ENCODE measurements at regions not wholly inside any gene's neighbourhood (a gene's known extent, or its start where the extent isn't known, plus 50 kb on each side); places are given as distances from the start of the nearest gene placed in this dataset.

GRCh38 chr4:17373666-17374065, 138.2 kb downstream of the QDPR start:
- no peak overlapping the region for H3K27ac ChIP-seq
- intact Hi-C loops (cut with DNase I; ENCODE audit: low total_unique reads): no loop called here
- WGBS, 5 donors: 73 to 86% (median 75%) methylated on average over 2 of the region's 2 CpGs
- no peak overlapping the region for H3K4me3 ChIP-seq
- peaks cover 0 to 12% (median 5%) of the 10 kb centered on the region in 4 donors for H3K4me1 ChIP-seq
- no peak for DNase-seq
- H3K9me3 ChIP-seq: no peaks in the 10 kb centered on the region
- TF ChIP-seq POLR2AphosphoS5 (IDR thresholded peaks at IDR 0.05) (no peak), EP300 (IDR thresholded peaks at IDR 0.05) (no peak), CTCF (IDR thresholded peaks at IDR 0.05) (no peak), POLR2A (IDR thresholded peaks at IDR 0.05) (no peak)
- H3K27me3 ChIP-seq: no peaks in the 10 kb centered on the region
- no peaks in the 10 kb centered on the region for H3K36me3 ChIP-seq

- no peaks in the 10 kb centered on the region for H3K36me3 ChIP-seq
- DNase-seq: no peak
- intact Hi-C loops (cut with DNase I; ENCODE audit: low total_unique reads): no loop called here
- H3K9me3 ChIP-seq: no peaks in the 10 kb centered on the region
- no peak for TF ChIP-seq CTCF (IDR thresholded peaks at IDR 0.05)
- TF ChIP-seq EP300 (IDR thresholded peaks at IDR 0.05): no peak
- no peak for TF ChIP-seq POLR2AphosphoS5 (IDR thresholded peaks at IDR 0.05)
- TF ChIP-seq POLR2A (IDR thresholded peaks at IDR 0.05): no peak
- no peak overlapping the region for H3K27ac ChIP-seq
- 29 to 60% (median 43%) methylated on average over 2 of the region's 2 CpGs for WGBS, 5 donors
- H3K4me3 ChIP-seq: no peak overlapping the region
- H3K4me1 ChIP-seq: peaks cover 0 to 5% (median 0%) of the 10 kb centered on the region in 4 donors
- no peaks in the 10 kb centered on the region for H3K27me3 ChIP-seq
Measured at GRCh38 chr4:17370818-17371217, 141.1 kb downstream of the QDPR start.

GRCh38 chr4:17368408-17368807, 143.5 kb downstream of the QDPR start:
- H3K4me1 ChIP-seq: no peaks in the 10 kb centered on the region
- intact Hi-C loops (cut with DNase I; ENCODE audit: low total_unique reads): no loop called here
- DNase-seq: no peak
- no peak overlapping the region for H3K27ac ChIP-seq
- no peak overlapping the region for H3K4me3 ChIP-seq
- TF ChIP-seq EP300 (IDR thresholded peaks at IDR 0.05): no peak
- no peak for TF ChIP-seq CTCF (IDR thresholded peaks at IDR 0.05)
- no peaks in the 10 kb centered on the region for H3K27me3 ChIP-seq
- H3K9me3 ChIP-seq: no peaks in the 10 kb centered on the region
- H3K36me3 ChIP-seq: no peaks in the 10 kb centered on the region

- no peak overlapping the region for H3K4me3 ChIP-seq
- TF ChIP-seq POLR2A (IDR thresholded peaks at IDR 0.05) (no peak), CTCF (IDR thresholded peaks at IDR 0.05) (no peak), POLR2AphosphoS5 (IDR thresholded peaks at IDR 0.05) (no peak), EP300 (IDR thresholded peaks at IDR 0.05) (no peak)
- intact Hi-C loops (cut with DNase I; ENCODE audit: low total_unique reads): no loop called here
- WGBS, 5 donors: 84 to 94% (median 89%) methylated on average over 1 of the region's 1 CpG
- H3K4me1 ChIP-seq: no peaks in the 10 kb centered on the region
- no peak overlapping the region for H3K27ac ChIP-seq
- DNase-seq: no peak
- no peaks in the 10 kb centered on the region for H3K36me3 ChIP-seq
- no peaks in the 10 kb centered on the region for H3K9me3 ChIP-seq
- no peaks in the 10 kb centered on the region for H3K27me3 ChIP-seq
Measured at GRCh38 chr4:17367201-17367600, 144.7 kb downstream of the QDPR start.

All from stomach (tissue), 8 donors.